ENCODE measurements at regions not wholly inside any gene's neighbourhood (a gene's known extent, or its start where the extent isn't known, plus 50 kb on each side); places are given as distances from the start of the nearest gene placed in this dataset.

DNA sequence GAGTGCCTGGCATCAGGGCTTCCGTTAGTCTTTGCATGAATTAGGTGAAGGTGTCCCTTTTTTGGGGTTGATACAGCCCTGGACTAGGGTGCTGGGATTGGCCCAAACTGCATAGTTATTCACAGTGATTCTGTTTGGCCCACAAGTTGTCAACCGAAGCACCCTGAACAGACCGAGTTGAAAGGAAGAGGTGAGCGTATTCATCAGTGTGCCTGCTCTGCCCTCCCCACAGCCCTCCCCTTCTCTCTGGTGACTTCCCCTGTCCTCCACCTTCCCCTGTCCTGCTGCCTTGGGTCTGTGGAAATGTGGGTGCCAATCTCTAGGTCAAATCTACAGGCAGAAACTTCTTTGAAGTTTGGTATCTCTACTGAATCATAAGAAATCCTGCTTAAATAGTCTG lies 330.5 kb downstream of the DYSF start:
- TF ChIP-seq POLR2A (IDR thresholded peaks at IDR 0.05) = no peak
- TF ChIP-seq, protein P1, sequence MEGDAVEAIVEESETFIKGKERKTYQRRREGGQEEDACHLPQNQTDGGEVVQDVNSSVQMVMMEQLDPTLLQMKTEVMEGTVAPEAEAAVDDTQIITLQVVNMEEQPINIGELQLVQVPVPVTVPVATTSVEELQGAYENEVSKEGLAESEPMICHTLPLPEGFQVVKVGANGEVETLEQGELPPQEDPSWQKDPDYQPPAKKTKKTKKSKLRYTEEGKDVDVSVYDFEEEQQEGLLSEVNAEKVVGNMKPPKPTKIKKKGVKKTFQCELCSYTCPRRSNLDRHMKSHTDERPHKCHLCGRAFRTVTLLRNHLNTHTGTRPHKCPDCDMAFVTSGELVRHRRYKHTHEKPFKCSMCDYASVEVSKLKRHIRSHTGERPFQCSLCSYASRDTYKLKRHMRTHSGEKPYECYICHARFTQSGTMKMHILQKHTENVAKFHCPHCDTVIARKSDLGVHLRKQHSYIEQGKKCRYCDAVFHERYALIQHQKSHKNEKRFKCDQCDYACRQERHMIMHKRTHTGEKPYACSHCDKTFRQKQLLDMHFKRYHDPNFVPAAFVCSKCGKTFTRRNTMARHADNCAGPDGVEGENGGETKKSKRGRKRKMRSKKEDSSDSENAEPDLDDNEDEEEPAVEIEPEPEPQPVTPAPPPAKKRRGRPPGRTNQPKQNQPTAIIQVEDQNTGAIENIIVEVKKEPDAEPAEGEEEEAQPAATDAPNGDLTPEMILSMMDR (IDR thresholded peaks at IDR 0.05) = no peak
- TF ChIP-seq POLR2AphosphoS5 (IDR thresholded peaks at IDR 0.05) = no peak
